Neural crest cell (in vitro differentiated cells): ENCODE measurements at regions not wholly inside any gene's neighbourhood (a gene's known extent, or its start where the extent isn't known, plus 50 kb on each side); places are given as distances from the start of the nearest gene placed in this dataset.

Source experiments
- DNase-seq: peaks from one replicate; pipeline ENCODE4 v3.0.0; 2021; ENCODE audit warnings: low read depth, mixed read lengths, low spot score
- H3K27ac Mint-ChIP-seq: one replicate; pipeline ENCODE4 v1.8.0; 2021; ENCODE audit warnings: mild to moderate bottlenecking, mixed read lengths; ENCODE audit not compliant: unreplicated experiment
- H3K27me3 Mint-ChIP-seq: 2 replicates; pipeline ENCODE4 v1.8.0; 2021; ENCODE audit warnings: low read depth, mild to moderate bottlenecking, mixed read lengths
- H3K36me3 Mint-ChIP-seq: 2 replicates; pipeline ENCODE4 v1.8.0; 2021; ENCODE audit warnings: low read depth, mild to moderate bottlenecking, mixed read lengths
- H3K4me1 Mint-ChIP-seq: 2 replicates; pipeline ENCODE4 v1.8.0; 2021; ENCODE audit warnings: mixed read lengths
- H3K4me3 Mint-ChIP-seq: one replicate; pipeline ENCODE4 v1.8.0; 2021; ENCODE audit warnings: mild to moderate bottlenecking, mixed read lengths
- H3K9me3 Mint-ChIP-seq: 2 replicates; pipeline ENCODE4 v1.8.0; 2021; ENCODE audit warnings: mixed read lengths
- CTCF ChIP-seq: fragments of 200-600 bp; sonication (generic); conservative IDR thresholded peaks from 2 replicates; pipeline ENCODE4 v1.5.0; 2021; ENCODE audit warnings: antibody characterized with exemption, mild to moderate bottlenecking

DNA sequence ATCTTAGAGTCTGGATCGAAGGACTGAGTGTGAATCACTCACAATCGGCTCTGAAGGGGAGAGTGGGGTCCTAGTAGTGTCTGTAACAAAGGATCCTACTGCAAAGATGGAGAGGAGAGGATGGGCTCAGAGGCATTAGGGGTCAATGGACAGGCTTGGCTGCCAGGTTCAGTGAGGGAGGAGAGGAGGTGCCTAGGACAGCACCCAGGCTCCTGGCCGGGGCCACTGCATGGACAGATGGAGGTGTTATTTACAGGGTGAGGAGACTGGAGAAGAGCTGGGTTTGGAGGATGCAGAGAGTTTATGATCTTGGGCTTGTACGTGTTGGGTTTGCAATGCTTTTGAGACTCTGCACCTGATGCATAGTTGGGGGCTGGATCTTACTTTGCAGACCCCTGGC lies 658.9 kb downstream of the PTPRU start:
- Mint-ChIP-seq H3K36me3 (no peaks in the 10 kb centered on the region), H3K27me3 (peaks cover 61% of the 10 kb centered on the region), H3K27ac (no peak overlapping the region), H3K4me3 (no peak overlapping the region), H3K4me1 (no peaks in the 10 kb centered on the region), H3K9me3 (no peaks in the 10 kb centered on the region)
- TF ChIP-seq CTCF: no peak
- no peak for DNase-seq

GRCh38 chr1:29894311-29894710 lies 658.0 kb downstream of the PTPRU start:
- H3K4me3 Mint-ChIP-seq: no peak overlapping the region
- H3K36me3 Mint-ChIP-seq: no peaks in the 10 kb centered on the region
- no peaks in the 10 kb centered on the region for H3K9me3 Mint-ChIP-seq
- no peak for TF ChIP-seq CTCF
- DNase-seq: no peak
- no peak overlapping the region for H3K27ac Mint-ChIP-seq
- peaks cover 68% of the 10 kb centered on the region for H3K27me3 Mint-ChIP-seq
- no peaks in the 10 kb centered on the region for H3K4me1 Mint-ChIP-seq

DNA sequence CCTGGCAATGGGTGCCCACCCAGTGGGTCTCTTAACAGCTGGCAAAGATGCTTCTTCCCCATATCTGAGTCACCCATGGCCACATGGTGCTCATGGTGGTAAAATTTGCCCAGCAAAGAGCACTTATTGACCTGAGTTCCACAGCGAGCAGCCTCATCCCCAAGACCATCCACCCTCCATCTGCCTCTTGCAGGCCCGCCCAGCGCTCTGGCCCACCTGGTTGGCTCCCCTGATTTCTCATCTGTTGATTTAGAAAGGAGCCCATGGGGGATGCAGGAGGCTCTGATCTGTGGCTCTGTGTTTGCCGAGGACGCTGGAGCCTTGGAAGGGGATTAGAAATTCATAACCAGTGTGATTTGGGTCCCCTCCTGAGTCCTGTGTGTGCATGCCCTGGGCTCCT lies 657.5 kb downstream of the PTPRU start:
- no peaks in the 10 kb centered on the region for H3K9me3 Mint-ChIP-seq
- TF ChIP-seq CTCF: no peak
- no peaks in the 10 kb centered on the region for H3K4me1 Mint-ChIP-seq
- DNase-seq: no peak
- H3K27ac Mint-ChIP-seq: no peak overlapping the region
- H3K36me3 Mint-ChIP-seq: no peaks in the 10 kb centered on the region
- H3K27me3 Mint-ChIP-seq: peaks cover 68% of the 10 kb centered on the region
- H3K4me3 Mint-ChIP-seq: no peak overlapping the region

DNA sequence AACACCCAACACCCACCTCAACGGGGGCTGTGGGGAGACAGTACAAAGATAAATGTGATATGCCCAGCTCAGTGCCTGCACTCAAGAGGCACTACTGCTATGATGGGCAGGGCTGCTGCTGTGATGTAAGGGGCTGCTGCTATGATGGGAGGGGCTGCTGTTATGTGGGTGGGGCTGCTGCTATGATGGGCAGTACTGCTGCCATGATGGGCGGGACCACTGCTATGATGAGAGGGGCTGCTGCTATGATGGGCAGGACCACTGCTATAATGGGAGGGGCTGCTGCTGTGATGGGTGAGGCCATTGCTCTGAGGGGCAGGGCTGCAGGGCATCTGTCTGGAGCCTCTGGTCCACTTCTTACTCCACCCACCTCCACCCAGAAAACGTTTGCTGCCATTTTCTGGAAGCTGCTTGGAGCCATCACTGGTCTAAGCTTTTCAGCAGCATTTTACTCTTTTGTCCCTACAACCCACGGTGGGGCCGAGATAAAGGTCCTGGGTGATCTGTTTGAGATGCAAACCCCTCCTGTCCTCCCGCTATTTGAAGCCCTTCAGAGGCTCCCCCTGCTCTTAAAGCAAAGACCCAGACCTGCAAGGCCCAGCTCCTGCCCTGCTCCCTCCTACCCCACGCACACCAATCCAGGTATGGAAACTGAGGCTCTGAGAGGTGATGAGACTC lies 656.9 kb downstream of the PTPRU start:
- TF ChIP-seq CTCF: no peak
- Mint-ChIP-seq H3K36me3 (no peaks in the 10 kb centered on the region), H3K4me3 (no peak overlapping the region), H3K27me3 (peaks cover 68% of the 10 kb centered on the region), H3K4me1 (no peaks in the 10 kb centered on the region), H3K27ac (no peak overlapping the region), H3K9me3 (no peaks in the 10 kb centered on the region)
- no peak for DNase-seq

GRCh38 chr1:29892247-29892646 lies 655.9 kb downstream of the PTPRU start:
- no peak overlapping the region for H3K4me3 Mint-ChIP-seq
- no peak for DNase-seq
- H3K27me3 Mint-ChIP-seq: peaks cover 62% of the 10 kb centered on the region

More at GRCh38 chr1:29892247-29892646, 655.9 kb downstream of the PTPRU start:
- Mint-ChIP-seq H3K9me3 (no peaks in the 10 kb centered on the region), H3K36me3 (no peaks in the 10 kb centered on the region), H3K4me1 (no peaks in the 10 kb centered on the region), H3K27ac (no peak overlapping the region)
- no peak for TF ChIP-seq CTCF
